HG03571 (cell line): ENCODE measurements at regions not wholly inside any gene's neighbourhood (a gene's known extent, or its start where the extent isn't known, plus 50 kb on each side); places are given as distances from the start of the nearest gene placed in this dataset.
A peak's percentile ranks its signal among the peaks of the same experiment; 100 is the strongest.

ENCODE experiments used
- ATAC-seq: cut with Tn5 transposase; IDR thresholded peaks from one replicate; pipeline ENCODE4 v1.9.1; 2021; ENCODE audit not compliant: unreplicated experiment

- ATAC-seq: peak; percentile 24
Measured at GRCh38 chr6:113644861-113645575, 212.1 kb upstream of the MARCKS start.

- ATAC-seq: peak; percentile 15
Measured at GRCh38 chr6:113645576-113645970, 211.6 kb upstream of the MARCKS start.

GRCh38 chr6:113645986-113646385 lies 211.2 kb upstream of the MARCKS start:
- ATAC-seq: no peak

- ATAC-seq: no peak
Measured at GRCh38 chr6:113646701-113647100, 210.4 kb upstream of the MARCKS start.

- ATAC-seq: no peak
Measured at GRCh38 chr6:113647143-113647889, 209.8 kb upstream of the MARCKS start.

- ATAC-seq: no peak
Measured at GRCh38 chr6:113648698-113649097, 208.4 kb upstream of the MARCKS start.

- no peak for ATAC-seq
Measured at GRCh38 chr6:113649276-113649675, 207.9 kb upstream of the MARCKS start.

GRCh38 chr6:113649880-113650609 lies 207.1 kb upstream of the MARCKS start:
- ATAC-seq: no peak

- no peak for ATAC-seq
Measured at GRCh38 chr6:113650610-113650979, 206.6 kb upstream of the MARCKS start.

GRCh38 chr6:113651120-113651519 lies 206.0 kb upstream of the MARCKS start:
- no peak for ATAC-seq

GRCh38 chr6:113651920-113652319 lies 205.2 kb upstream of the MARCKS start:
- no peak for ATAC-seq

GRCh38 chr6:113653275-113653674 lies 203.9 kb upstream of the MARCKS start:
- ATAC-seq: no peak

GRCh38 chr6:113654396-113654795 lies 202.7 kb upstream of the MARCKS start:
- no peak for ATAC-seq

GRCh38 chr6:113655761-113656160 lies 201.4 kb upstream of the MARCKS start:
- ATAC-seq: no peak

- no peak for ATAC-seq
Measured at GRCh38 chr6:113659762-113660404, 197.3 kb upstream of the MARCKS start.

GRCh38 chr6:113660819-113661218 lies 196.3 kb upstream of the MARCKS start:
- ATAC-seq: no peak

GRCh38 chr6:113662093-113662665 lies 195.0 kb upstream of the MARCKS start:
- no peak for ATAC-seq

- ATAC-seq: peak; percentile 68
Measured at GRCh38 chr6:113662688-113663333, 194.3 kb upstream of the MARCKS start.

- no peak for ATAC-seq
Measured at GRCh38 chr6:113664909-113665308, 192.2 kb upstream of the MARCKS start.

- no peak for ATAC-seq
Measured at GRCh38 chr6:113668641-113669408, 188.3 kb upstream of the MARCKS start.
